NCI-H2029 (cell line): ENCODE measurements at regions not wholly inside any gene's neighbourhood (a gene's known extent, or its start where the extent isn't known, plus 50 kb on each side); places are given as distances from the start of the nearest gene placed in this dataset.
"Not testable (repeated sequence)": the region's sequence is repeated elsewhere in the genome, so short reads cannot be mapped to it uniquely, and the experiment has no call there.

ENCODE experiments used
- DNase-seq: peaks from one replicate; lab custom pipeline; 2025; lab: John Stamatoyannopoulos, UW

DNA sequence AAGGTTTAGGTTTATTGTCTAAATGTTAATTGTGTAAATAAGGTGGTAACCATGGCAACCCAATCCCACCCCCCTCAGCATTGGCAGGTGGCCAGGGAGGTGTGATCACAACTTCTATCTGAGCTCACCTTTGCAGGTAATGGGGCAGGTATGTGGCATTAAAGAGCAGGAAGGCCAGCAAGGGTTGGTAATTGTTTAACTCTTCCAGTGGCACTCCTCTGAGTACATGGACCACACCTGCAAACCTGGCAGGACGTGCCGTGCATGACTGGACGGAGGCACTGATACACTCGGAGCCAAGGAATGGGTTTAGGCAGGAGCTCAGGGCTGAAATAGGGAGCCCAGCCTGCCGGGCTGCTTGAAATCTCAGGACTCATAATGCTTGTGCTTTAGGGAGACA is 107.0 kb upstream of the BMP2 start:
- no peak for DNase-seq

DNA sequence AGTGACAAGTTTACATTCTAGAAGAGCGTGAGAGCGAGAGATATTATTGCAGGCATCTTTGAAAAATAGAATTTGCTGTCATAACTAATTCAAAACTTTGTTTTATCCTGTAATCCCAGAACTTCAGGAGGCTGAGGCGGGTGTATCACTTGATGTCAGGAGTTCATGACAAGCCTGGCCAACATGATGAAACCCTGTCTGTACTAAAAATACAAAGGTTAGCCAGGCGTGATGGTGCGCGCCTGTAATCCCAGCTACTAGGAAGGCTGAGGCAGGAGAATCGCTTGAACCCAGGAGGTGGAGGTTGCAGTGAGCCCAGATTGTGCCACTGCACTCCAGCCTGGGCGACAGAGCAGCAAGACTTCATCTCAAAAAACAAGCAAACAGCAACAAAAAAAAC is 108.6 kb upstream of the BMP2 start:
- not testable (repeated sequence) for DNase-seq

DNA sequence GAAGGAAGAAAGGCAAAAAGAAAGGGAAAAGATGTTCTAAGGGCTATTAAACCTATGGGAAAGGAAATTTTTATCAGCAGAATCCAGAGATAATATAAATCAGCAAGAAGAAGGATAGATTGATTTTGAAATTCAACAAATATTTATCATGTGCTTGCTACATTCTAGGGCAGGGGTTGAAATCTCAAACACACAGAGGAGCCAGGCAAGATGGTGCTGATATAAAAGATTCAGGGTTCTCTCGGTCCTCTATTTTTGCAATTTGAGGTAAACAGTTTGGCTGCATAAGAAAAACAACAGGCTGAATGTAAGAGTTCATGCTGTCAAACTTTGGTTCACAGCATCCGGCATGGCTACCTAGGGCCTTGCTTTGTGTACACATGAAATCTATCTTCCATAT is 109.6 kb upstream of the BMP2 start:
- no peak for DNase-seq

DNA sequence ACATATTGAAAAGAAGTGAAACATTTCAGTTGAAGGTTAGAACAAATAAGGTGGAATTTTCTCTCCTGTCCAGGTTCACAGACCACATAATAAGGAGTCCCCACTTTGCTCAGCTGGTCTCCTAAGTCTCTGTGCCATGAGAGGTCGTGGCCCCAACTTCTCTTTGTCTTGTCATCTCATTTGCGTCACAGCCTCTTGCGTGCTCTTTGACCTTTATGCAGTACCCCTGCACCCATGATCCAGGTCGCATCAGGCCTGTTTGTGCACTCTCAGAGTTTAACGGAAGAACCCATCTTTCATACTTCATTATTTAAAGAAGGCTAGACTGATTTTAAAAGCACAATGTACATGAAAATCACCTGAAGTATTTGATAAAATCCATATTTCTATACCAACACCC is 110.4 kb upstream of the BMP2 start:
- DNase-seq = no peak

DNA sequence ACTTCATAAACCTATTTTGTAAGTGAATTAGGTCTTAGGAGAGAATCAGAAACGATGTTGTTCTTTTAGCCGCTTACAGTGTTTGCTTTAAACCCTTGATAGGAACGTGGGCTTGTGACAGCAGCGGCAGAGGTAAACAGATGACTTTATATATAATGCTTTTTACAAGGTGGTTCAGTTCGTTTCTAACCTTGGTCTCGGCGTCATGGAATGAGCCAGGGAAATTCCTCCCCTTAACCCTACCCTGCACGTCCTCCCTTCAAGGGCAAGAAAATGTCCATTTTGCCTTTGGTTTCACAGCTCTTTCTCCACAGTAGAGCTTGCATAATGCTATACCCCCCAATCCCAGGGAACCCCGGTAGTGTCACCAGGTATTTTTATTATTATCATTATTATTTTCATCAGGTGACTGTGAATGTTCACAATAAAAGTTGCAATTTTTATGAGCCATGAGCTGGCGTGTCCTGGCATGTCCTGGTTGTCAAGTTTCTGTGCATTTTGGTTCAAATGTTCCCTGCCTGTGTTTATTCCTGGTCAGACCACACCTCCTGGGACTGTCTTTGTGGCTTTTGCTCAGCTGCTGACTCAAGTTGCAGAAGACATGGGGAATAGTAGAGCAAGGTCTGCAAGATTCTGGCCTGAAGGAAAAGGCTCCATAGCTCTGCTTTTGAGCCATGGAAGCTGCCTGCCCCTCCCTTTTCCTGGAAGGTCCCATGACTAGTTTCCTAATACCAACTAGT is 112.8 kb upstream of the BMP2 start:
- DNase-seq = no peak

DNA sequence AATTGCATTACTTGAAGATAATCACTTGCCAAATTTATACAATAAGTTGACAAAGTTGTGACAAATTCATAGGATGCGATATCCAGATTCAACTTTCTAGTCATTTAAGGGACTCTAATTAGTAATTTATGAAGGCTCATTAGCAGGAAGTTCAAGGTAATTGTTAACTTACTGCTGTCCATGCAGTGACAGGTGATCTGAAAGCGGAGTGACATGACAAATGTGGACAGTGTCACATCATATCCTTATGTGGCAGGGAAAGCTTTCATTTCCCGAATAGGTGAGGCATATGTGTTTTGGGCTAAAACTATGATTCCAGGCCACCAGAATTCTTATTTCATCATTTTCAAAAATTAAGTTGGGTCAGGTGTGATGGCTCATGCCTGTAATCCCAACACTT is 115.9 kb upstream of the BMP2 start:
- DNase-seq = no peak

DNA sequence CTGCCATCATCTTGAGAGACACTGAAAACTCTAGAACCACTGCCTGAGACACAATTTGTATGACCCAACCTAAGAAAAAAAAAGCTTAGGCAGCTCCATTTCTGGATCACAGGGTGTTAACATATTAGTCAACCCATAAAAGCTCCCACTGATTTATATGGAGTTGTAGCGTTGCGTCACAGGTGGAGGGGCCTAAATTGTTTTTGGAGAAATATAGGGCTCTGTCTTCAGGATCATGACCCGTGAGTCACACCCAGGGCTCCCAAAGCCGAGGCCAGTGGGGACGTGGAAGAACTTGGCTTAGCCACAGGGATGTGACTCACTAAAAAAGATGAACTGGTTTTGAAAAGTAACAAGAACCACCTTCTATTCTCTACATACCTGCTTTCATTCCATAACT is 116.5 kb upstream of the BMP2 start:
- DNase-seq = no peak

DNA sequence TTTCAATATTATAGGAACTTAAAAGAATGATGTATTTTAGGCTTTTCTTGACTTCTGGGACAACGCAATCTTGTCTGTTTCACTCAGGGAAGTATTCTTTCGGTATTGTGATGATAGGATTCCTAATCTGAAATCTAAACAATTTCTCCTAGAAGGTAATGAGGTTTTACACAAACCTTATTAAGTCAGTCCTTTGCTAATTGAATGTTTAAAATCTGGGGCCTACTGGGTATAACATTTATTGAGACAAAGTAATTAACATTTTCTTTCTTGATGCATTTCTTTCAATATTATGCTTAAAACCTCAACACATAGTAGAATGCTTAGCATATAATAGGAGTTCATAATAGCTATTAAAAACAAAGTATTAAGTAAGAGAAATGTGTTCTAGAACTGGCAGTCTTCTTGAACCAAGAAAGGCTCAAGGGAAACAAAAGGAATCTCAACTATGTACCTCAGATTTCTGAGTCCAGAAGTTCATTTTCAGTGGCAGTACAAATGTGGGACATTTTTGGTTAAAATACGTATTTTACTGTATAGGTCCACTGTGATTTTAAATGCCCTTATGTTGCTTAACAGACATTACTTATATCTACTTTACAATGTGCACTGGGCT is 121.4 kb upstream of the BMP2 start:
- DNase-seq = no peak

DNA sequence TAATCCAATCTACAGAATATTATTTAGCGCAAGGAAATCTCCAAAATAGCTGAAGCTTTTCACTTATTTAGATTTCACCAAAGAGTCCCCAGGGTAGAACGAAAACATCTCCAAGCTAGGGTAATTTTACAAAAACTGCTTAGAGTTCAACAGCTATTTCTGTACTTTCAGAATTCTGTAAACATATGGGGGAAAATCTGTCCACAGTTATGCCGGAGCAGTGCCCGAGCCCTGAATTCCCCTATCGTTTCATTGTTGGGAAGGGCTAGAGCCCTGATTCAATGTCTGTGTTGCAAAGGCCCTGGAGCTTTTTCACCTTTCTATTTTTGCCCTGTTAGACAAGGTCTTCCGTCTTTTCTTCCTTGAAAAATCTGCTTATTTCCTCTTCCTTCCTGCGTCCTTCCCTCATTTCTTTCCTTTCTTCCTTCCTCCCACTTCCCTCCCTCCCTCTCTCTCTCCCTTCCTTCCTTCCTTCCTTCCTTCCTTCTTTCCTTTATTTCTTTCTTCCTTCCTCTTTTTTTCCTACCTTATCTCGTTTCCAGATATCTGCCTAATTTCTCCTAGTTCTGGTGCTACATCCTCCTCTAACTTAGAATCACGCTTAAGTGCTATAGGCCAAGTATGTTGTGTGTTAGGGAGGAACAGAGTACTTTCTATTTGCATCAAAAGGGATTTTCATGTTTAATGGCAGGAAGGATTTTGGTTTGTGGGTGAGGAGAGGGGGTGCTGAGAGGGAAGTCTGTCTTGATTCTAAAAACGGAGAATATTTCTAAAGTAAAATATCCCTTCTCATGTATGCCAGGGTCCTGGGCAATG is 122.5 kb upstream of the BMP2 start:
- no peak for DNase-seq

DNA sequence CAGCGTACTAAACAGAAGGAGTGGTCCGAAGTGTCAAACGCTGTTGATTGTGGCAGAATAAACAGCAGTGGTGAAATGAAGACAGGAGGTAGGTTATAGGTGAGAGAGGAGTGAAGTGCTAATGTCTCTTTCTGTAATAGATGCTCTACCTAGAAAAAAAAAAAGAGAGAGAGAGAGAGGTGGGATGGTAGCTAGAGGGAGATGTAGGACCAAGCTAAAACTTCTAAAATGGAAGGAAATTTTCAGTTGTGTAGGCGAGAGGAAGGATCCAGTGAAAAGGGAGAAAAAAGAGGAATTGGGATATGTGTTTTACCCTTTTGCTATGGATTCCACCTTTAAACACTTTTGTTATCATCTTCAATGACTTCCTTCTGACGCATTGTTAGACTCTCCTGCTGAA is 126.5 kb upstream of the BMP2 start:
- no peak for DNase-seq

DNA sequence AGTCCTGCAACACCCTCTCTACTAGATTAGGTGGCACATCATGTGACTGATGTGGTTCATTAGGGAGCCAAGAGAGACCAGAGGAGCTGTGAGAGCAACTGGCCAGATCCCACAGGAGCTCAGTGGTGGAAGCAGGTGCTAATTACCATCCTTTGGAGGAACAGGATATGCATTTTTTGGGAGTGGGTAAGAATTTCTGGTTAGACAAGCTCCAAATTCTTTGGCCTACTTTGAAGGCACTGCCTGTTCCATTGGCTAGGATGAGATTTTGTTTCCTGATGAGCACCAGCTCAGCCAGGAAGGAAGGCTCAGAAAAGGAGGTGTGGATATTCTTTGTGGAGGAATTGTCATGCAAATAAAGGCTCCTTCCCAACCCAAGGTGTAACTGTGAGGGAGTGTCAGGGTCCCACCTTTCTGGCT is 130.3 kb upstream of the BMP2 start:
- DNase-seq = no peak

DNA sequence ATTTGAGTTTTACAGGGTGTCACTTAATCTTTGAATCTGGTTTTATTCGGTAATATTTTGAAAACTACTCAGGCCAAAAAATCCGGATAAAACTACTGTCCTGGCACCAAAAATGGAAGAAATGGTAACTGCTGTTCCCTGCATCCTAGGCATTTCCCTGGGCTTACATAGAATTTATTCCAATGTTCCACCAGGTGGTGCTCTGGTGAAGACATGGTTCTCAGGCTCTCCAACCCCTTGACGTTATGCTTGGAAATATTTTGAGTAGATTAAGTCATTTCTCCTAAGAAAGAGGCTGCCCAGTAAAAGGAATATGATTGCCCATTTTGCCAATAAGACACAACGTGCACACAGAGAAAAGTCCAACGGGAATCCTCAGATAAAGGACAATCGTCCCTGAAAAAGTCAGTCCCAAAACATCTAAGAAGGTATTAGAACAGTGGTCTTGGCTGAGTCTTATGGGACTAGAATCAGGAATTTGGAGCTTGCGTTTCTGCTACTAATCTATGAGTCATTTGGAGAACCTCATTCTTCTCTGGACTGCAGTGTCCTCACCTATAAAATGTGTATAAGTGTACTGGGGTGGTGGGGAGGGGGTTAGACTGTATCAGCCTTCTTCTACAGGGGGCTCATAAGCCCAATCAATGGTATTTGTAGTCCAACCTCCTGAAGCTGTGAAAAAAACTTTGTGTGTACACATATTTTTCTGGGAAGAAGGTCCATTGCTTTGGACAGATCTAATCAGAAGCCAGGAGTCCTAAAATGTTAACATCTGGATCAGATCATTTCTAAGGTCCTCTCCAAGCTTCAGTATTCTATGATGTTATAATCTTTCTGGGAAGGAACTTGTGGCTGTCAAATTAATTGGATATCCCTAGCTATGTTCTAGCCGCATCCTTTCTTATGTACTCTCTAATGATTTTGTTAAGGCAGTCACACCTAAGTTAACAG is 131.0 kb upstream of the BMP2 start:
- no peak for DNase-seq

DNA sequence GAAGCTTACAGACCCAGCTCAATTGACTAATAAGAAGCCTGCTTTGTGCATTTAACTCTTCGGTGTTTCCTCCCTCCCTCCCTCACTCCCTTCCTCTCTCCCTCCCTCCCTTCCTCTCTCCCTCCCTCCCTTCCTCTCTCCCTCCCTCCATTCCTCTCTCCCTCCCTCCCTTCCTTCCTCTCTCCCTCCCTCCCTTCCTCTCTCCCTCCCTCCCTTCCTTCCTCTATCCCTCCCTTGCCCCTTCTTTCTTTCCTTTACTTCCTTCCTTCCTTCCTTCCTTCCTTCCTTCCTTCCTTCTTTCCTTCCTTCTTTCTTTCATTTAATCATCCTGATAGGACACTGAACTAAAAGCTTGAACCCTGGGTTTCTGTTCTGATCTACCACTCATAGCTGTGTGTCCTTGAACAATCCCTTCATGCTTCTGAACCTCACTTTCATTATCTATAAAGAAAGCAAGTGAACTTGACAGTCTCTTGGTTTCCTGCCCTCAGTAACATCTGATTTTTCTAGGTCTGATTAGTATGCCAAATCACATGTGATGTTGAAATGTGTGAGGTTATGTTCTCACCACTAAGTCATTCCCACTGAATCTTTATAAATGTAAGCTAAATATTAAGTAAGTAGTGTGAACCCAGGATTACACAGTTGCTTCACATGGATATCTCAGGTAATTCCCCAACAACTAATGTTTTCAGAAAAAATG is 132.3 kb upstream of the BMP2 start:
- DNase-seq = no peak

DNA sequence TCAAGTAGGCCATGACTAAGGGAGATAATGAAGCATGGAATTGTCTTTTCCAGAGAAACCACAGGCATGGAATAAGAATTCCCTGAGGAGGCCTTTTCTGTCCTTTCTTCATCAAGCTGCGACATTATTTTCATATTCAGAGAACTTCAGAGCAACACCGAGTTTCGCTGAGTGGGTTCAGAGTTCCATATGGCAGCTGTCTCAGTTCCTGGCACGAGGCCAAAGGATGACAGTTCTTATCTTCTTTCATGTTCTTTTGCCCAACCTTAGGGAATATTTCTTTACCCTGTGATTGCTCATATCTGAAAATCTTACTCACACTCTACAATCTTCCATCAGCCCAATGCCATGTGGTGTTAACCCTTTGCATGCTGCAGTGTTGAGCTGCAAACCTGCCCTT is 135.3 kb upstream of the BMP2 start:
- no peak for DNase-seq

DNA sequence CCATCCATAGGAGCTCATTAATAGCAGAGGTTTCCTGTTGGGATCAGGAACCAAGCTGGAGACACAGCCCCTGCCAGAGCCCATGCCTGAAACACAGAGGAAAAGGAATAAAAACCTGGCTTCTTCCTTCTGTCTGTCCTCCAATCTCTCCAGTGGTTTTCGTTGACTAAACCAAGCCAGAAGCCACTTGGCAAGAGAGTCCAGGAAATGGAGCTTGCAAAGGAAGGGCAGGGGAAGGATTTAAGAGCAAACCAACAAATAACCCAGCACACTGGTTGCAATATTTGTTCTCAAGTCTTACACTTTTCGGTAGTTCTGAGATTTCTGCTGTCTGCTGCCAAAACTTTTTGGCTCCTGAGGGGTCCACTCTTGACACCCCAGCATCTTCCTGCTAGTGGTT is 137.0 kb upstream of the BMP2 start:
- DNase-seq = no peak

DNA sequence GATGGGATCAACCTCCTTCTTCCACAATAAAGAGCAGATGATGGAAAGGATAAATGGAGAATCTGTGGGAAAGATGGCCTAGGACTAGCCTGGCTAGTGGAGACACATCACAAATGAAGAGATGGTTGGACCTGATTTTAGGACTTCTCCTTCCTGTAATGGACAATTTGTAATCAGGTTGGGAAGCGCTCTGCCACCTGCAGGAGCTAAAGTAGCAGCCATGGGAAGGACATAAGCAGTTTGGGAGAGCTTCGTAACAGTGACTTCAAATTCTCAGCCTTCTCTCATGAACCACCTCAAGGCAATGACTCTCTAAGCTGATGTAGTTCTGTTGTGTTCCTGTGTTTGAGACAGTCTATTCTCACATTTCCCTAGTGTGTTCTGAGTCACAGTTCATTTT is 137.9 kb upstream of the BMP2 start:
- DNase-seq = no peak

DNA sequence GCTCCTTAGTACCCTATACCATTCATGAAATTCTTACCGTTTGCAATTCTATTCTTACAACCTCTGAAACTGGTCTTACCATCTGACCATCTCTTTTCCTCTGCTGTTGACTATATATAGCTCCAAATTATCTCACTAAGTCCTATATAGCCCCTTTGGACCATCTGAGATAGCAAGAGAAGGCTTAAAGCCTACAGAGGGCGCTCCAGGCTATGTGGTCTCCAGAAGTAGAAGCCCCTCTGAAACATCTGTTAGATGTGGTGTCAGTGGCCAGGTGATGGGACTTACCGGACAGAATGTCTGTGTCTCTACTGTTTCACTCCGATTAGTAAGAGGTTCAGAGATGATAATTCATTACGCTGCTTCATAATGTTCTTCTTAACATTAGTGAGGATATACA is 140.7 kb upstream of the BMP2 start:
- DNase-seq = no peak

DNA sequence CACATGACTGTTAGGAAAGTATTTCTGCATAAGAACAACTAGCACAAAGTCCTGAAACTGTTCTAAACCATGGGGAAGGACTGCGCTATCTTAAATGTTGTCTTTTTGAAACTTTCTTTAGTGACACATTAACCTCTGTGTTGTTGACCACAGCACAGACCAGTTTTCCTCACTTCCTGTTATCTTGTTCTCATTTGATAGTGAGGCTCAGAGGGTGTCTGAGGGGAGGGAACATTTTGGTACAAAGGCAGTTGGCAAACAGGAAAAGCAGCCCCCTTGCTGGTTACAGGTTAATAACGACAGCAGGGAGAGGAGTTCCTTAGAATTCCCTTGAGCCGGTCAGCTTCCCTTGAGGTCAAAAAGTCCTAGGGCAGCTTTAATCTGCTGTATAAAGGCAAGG is 143.5 kb upstream of the BMP2 start:
- DNase-seq = no peak

DNA sequence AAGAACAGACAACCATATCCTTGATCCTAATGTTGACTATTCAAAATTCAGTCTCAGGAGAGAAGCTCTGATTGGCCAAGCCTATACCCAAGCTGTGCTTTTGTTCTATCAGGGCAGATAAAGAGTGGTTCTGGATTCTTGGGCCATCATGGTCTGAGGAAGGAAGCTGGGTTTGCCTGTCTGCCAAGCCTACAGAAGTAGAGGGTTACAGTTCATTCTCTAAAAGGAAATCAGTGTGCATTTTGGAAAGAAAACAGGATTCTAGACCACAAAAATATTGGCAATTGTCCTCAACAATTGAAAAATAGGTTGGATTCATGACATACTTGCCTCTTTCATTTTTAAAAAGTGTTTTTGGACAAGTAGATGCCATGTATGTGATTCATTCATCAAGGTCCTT is 145.4 kb upstream of the BMP2 start:
- no peak for DNase-seq

DNA sequence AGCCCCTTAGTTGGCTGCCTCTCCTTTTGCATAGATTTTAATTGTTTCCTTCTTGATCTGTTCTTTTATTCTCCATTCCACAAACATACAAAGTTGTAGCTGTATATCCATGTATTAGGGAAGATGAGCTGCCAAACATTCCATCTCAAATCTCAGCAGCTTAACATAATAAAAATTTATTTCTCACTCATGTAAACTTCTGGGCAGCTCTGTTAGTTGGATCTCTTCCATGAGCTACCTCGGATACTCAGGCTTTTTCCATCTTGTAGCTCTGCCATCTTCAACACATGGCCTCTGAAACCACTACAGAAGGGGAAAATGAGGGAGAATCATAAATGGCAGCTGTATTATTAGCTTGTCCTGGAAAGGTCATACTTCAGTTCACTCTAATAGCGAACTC is 149.4 kb upstream of the BMP2 start:
- DNase-seq = no peak

DNA sequence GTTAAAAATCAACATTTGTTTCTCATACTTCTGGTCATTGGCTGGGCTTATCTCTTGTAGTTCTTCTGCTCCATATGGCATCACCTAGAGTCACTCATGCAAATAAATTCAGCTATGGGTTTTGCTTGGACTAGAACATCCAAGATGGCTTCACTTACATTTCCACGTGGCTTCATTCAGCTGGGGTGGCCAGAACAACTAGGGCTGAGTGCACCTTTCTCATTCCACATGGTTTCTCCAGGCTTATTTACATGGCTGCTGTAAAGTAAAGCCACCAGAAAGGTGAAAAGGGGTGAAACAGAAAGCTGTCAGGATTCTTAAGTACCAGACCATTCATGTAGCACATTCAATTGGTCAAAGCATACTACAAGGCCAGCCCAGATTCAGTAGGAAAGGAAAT is 151.1 kb upstream of the BMP2 start:
- DNase-seq = no peak

DNA sequence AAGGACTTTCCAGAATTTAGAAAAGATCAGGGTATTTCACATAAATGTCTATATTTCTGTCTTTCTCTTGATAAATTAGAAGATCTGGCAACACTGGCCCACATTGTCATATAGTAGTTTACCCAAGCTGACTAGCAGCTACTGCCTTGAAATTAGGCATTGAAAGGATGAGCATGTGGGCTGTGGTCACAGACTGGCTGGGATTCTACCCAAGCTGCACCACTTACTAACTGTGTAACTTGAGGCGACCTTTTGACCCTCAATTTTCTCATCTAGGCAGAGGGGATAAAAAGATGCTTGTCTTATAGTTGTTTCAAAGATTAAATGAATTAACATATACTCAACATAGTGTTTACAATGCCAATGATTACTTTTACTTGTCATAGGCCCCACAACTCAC is 152.7 kb upstream of the BMP2 start:
- no peak for DNase-seq
